K562 (cell line): ENCODE measurements at regions not wholly inside any gene's neighbourhood (a gene's known extent, or its start where the extent isn't known, plus 50 kb on each side); places are given as distances from the start of the nearest gene placed in this dataset.

Source experiments
- ATAC-seq: fragments of 200-7000 bp; cut with Tn5 transposase; 3 replicates; pipeline ENCODE4 v1.9.1; 2020; ENCODE audit warnings: moderate library complexity
- BruUV-seq: library from RNA; stranded (reverse); fragments of 400-500 nt; replicated peaks from 2 replicates; lab custom pipeline; 2021; lab: Mats Ljungman, UMichigan
- CTCF ChIA-PET: fragments of 300-600 bp; formaldehyde crosslinking; extraction: SDS; loops from one replicate; lab custom pipeline; 2021; ENCODE audit warnings: low intra/inter-chr PET ratio; lab: Yijun Ruan, JAX
- POLR2A ChIA-PET: fragments of 300-600, 350-650 bp; sonication (Branson Sonifier 250); formaldehyde crosslinking; extraction: SDS; loops from one replicate; lab custom pipeline; 2021; ENCODE audit warnings: antibody characterized with exemption, inconsistent platforms; lab: Yijun Ruan, JAX
- DNase-seq, 4 experiments: peaks; one replicate each; pipeline versions ENCODE4 v3.0.0 to v3.0.0-alpha.2; 2011 to 2018; ENCODE audit warnings: low spot score in 3 of 4, mixed read lengths in 3 of 4; ENCODE audit errors: extremely low read depth in 1 of 4
- FAIRE-seq: peaks from 2 replicates; lab custom pipeline; 2011; peaks lifted over from hg19 to GRCh38; lab: Jason Lieb, UNC
- H2AFZ ChIP-seq: 2 replicates; pipeline ENCODE4 v1.6.0; 2011; ENCODE audit warnings: low read depth, low read length, control low read depth, inconsistent platforms
- H3K27ac ChIP-seq: fragments of 200-600 bp; 3 replicates; pipeline ENCODE4 v1.8.0; 2011; ENCODE audit warnings: low read depth, mild to moderate bottlenecking, control low read depth, inconsistent platforms, low read length, moderate library complexity, mixed read lengths; ENCODE audit errors: extremely low read depth
- H3K27me3 ChIP-seq, 2 experiments: fragments of 300-600 bp in 1 of 2; 2 replicates in 1 of 2; 3 replicates in 1 of 2; pipeline versions ENCODE4 v1.6.0 to v1.8.0; 2011; ENCODE audit warnings: inconsistent platforms in 2 of 2, low read length in 2 of 2, mild to moderate bottlenecking in 1 of 2, mixed read lengths in 1 of 2, moderate library complexity in 1 of 2; ENCODE audit not compliant: control insufficient read depth in 2 of 2, insufficient read depth in 2 of 2
- H3K36me3 ChIP-seq: fragments of 300-600 bp; 3 replicates; pipeline ENCODE4 v1.8.0; 2011; ENCODE audit warnings: mild to moderate bottlenecking, low read length, inconsistent platforms; ENCODE audit not compliant: control insufficient read depth, insufficient read depth
- H3K4me1 ChIP-seq, 2 experiments: fragments of 200-600 bp in 1 of 2; replicated peaks in 1 of 2; 2 replicates in 1 of 2; 3 replicates in 1 of 2; pipeline versions ENCODE4 v1.5.1 to v1.8.0; 2011; ENCODE audit warnings: inconsistent platforms in 2 of 2, low read length in 2 of 2, mild to moderate bottlenecking in 1 of 2, mixed read lengths in 1 of 2, moderate library complexity in 1 of 2; ENCODE audit not compliant: control insufficient read depth in 2 of 2, insufficient read depth in 2 of 2
- H3K4me2 ChIP-seq: 2 replicates; pipeline ENCODE4 v1.6.1; 2011; ENCODE audit warnings: low read length, control low read depth, inconsistent platforms, mixed read lengths; ENCODE audit not compliant: insufficient read depth
- H3K4me3 ChIP-seq: fragments of 200-600 bp; sonication (generic), shearing (Covaris generic); 2 replicates; pipeline ENCODE4 v1.5.1; 2016; ENCODE audit warnings: control low read depth, inconsistent platforms
- H3K79me2 ChIP-seq: fragments of 200-600 bp; 3 replicates; pipeline ENCODE4 v1.8.0; 2011; ENCODE audit warnings: low read length, inconsistent platforms; ENCODE audit not compliant: control insufficient read depth, insufficient read depth
- H3K9ac ChIP-seq, 2 experiments: 2 replicates each; pipeline versions ENCODE4 v1.6.0 to v1.6.1; 2011; ENCODE audit warnings: low read depth in 2 of 2, low read length in 2 of 2, control low read depth in 1 of 2, inconsistent platforms in 1 of 2, mild to moderate bottlenecking in 1 of 2, mixed read lengths in 1 of 2; ENCODE audit not compliant: insufficient read depth in 1 of 2
- H3K9me1 ChIP-seq: one replicate; pipeline ENCODE4 v1.6.0; 2011; ENCODE audit warnings: inconsistent platforms, mild to moderate bottlenecking, low read length, moderate library complexity; ENCODE audit not compliant: control insufficient read depth, insufficient read depth
- H3K9me3 ChIP-seq: replicated peaks from 2 replicates; pipeline ENCODE4 v1.5.1; 2011; ENCODE audit warnings: low read depth, low read length, inconsistent platforms; ENCODE audit not compliant: control insufficient read depth, insufficient read depth
- H4K20me1 ChIP-seq: replicated peaks from 2 replicates; pipeline ENCODE4 v1.6.1; 2011; ENCODE audit warnings: low read length, inconsistent platforms, mixed read lengths; ENCODE audit not compliant: control insufficient read depth, insufficient read depth
- ARHGAP35 ChIP-seq: fragments of 450-650 bp; IDR thresholded peaks from 2 replicates; pipeline ENCODE4 v1.6.1; 2018; ENCODE audit not compliant: partially characterized antibody
- CBFA2T3 ChIP-seq: fragments of 450-650 bp; IDR thresholded peaks from 2 replicates; pipeline ENCODE4 v1.6.1; 2017
- E2F1 ChIP-seq: sonication (generic); formaldehyde crosslinking; IDR thresholded peaks from 2 replicates; pipeline ENCODE4 v1.8.1; 2023; ENCODE audit warnings: mild to moderate bottlenecking, missing genetic modification reagents, moderate library complexity
- FOSL1 ChIP-seq: fragments of 200-800 bp; sonication (Bioruptor generic); conservative IDR thresholded peaks from 2 replicates; pipeline ENCODE4 v1.6.1; 2016; ENCODE audit warnings: missing genetic modification characterization, missing compliant biosample characterization
- FOXK2 ChIP-seq, 2 experiments: fragments of 450-650 bp; IDR thresholded peaks in 1 of 2; conservative IDR thresholded peaks in 1 of 2; 2 replicates each; pipeline ENCODE4 v1.6.1; 2016; ENCODE audit warnings: low read depth in 2 of 2, mild to moderate bottlenecking in 1 of 2
- GABPB1 ChIP-seq: sonication (generic); formaldehyde crosslinking; IDR thresholded peaks from 2 replicates; pipeline ENCODE4 v1.8.0; 2022; ENCODE audit warnings: mild to moderate bottlenecking, missing genetic modification reagents
- IFI16 ChIP-seq: fragments of 250-450 bp; sonication (Bioruptor Pico); IDR thresholded peaks from 2 replicates; pipeline ENCODE4 v2.1.2; 2022; ENCODE audit warnings: mild to moderate bottlenecking, inconsistent platforms
- ILF3 ChIP-seq: fragments of 450-650 bp; IDR thresholded peaks from 2 replicates; pipeline ENCODE4 v1.6.1; 2018; ENCODE audit warnings: antibody characterized with exemption, mild to moderate bottlenecking, moderate library complexity, borderline replicate concordance
- MCM7 ChIP-seq, 2 experiments: fragments of 450-650 bp; IDR thresholded peaks; 2 replicates each; pipeline ENCODE4 v1.6.1; 2016 to 2018
- MEIS2 ChIP-seq: fragments of 450-650 bp; IDR thresholded peaks from 2 replicates; pipeline ENCODE4 v1.6.1; 2014; ENCODE audit warnings: mild to moderate bottlenecking; ENCODE audit not compliant: partially characterized antibody
- MTA2 ChIP-seq: fragments of 450-650 bp; IDR thresholded peaks from 2 replicates; pipeline ENCODE4 v1.6.1; 2016; ENCODE audit warnings: low read depth
- MYC ChIP-seq, 2 experiments: fragments of 250-450 bp in 1 of 2; sonication (Bioruptor Pico) in 1 of 2; IDR thresholded peaks; 2 replicates each; pipeline versions ENCODE4 v1.5.1 to v1.6.1; 2012 to 2021; ENCODE audit warnings: low read depth in 2 of 2, borderline replicate concordance in 1 of 2, improper control_type of control experiment in 1 of 2, low read length in 1 of 2, mild to moderate bottlenecking in 1 of 2, moderate library complexity in 1 of 2
- NR2C2 ChIP-seq, 2 experiments: fragments of 200-800 bp in 1 of 2; sonication (Bioruptor generic) in 1 of 2; sonication (generic) in 1 of 2; formaldehyde crosslinking in 1 of 2; IDR thresholded peaks; 2 replicates each; pipeline versions ENCODE4 v1.6.1 to v1.8.0; 2016 to 2022; ENCODE audit warnings: mild to moderate bottlenecking in 1 of 2, missing compliant biosample characterization in 1 of 2, missing genetic modification characterization in 1 of 2, missing genetic modification reagents in 1 of 2
- SMARCA4 ChIP-seq: fragments of 450-650 bp; IDR thresholded peaks from 2 replicates; pipeline ENCODE4 v1.6.1; 2016
- SPI1 ChIP-seq: IDR thresholded peaks from 2 replicates; pipeline ENCODE4 v1.6.1; 2011; ENCODE audit warnings: low read depth, low read length, control low read depth, borderline replicate concordance
- ZBTB49 ChIP-seq: sonication (generic); formaldehyde crosslinking; IDR thresholded peaks from 2 replicates; pipeline ENCODE4 v1.8.0; 2022; ENCODE audit warnings: missing genetic modification reagents, mild to moderate bottlenecking, borderline replicate concordance
- WGBS: fragments of 100-300 bp; shearing (Covaris generic); methylation state at CpG from one replicate; pipeline ENCODE4 v1.1.6; 2016; ENCODE audit warnings: low coverage, mixed read lengths; ENCODE audit not compliant: insufficient coverage; ENCODE audit errors: missing lambda C conversion rate; 5-methylcytosine and 5-hydroxymethylcytosine counted together
- in situ Hi-C: fragments of 300-500 bp; cut with MboI; formaldehyde crosslinking; loops from 4 replicates; pipeline ENCODE4 v1.15.0; 2018; ENCODE audit warnings: inconsistent platforms, mixed read lengths
- intact Hi-C: fragments of 100-400 bp; cut with micrococcal nuclease; formaldehyde crosslinking; loops from 2 replicates; pipeline ENCODE4 v1.14.2; 2022
- TF ChIP-seq, protein P1 (sequence below), 2 experiments: fragments of 450-650 bp; conservative IDR thresholded peaks; 2 replicates each; pipeline ENCODE4 v1.6.1; 2017; ENCODE audit warnings: mild to moderate bottlenecking in 2 of 2, moderate library complexity in 2 of 2

- POLR2A ChIA-PET: no interaction called here
- CTCF ChIA-PET: no interaction called here
- intact Hi-C loops: no loop called here
- TF ChIP-seq MCM7 (IDR thresholded peaks at IDR 0.05): no peak
- peak in 1 of 2 experiments; percentile 50; a peak in 1 of 4 replicates for TF ChIP-seq FOXK2 (conservative IDR thresholded peaks at IDR 0.05 in 1 of 2, IDR thresholded peaks at IDR 0.05 in 1 of 2; ENCODE audit: low read depth in 2 of 2)
- 0 out of 2 replicates have a peak, but pooled peaks have one; percentile 8 for TF ChIP-seq SMARCA4
- 0 out of 2 replicates have a peak, but pooled peaks have one; percentile 18 for TF ChIP-seq MYC (IDR thresholded peaks at IDR 0.05; ENCODE audit: low read depth, low read length)
- no peak for TF ChIP-seq MYC (CRISPR knock-in tag; IDR thresholded peaks at IDR 0.05; ENCODE audit: borderline replicate concordance, low read depth)
- TF ChIP-seq, protein P1, sequence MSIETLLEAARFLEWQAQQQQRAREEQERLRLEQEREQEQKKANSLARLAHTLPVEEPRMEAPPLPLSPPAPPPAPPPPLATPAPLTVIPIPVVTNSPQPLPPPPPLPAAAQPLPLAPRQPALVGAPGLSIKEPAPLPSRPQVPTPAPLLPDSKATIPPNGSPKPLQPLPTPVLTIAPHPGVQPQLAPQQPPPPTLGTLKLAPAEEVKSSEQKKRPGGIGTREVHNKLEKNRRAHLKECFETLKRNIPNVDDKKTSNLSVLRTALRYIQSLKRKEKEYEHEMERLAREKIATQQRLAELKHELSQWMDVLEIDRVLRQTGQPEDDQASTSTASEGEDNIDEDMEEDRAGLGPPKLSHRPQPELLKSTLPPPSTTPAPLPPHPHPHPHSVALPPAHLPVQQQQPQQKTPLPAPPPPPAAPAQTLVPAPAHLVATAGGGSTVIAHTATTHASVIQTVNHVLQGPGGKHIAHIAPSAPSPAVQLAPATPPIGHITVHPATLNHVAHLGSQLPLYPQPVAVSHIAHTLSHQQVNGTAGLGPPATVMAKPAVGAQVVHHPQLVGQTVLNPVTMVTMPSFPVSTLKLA (conservative IDR thresholded peaks at IDR 0.05): no peak
- TF ChIP-seq CBFA2T3: peak; percentile 36
- TF ChIP-seq MTA2: no peak
- TF ChIP-seq E2F1 (CRISPR knock-in tag): no peak
- TF ChIP-seq NR2C2 (CRISPR knock-in tag; IDR thresholded peaks at IDR 0.05): no peak
- 0 out of 2 replicates have a peak, but pooled peaks have one; percentile 20 for TF ChIP-seq NR2C2 (tag; IDR thresholded peaks at IDR 0.05)
- no peak for TF ChIP-seq ILF3
- TF ChIP-seq SPI1: peak; percentile 95
- peak; percentile 37 for TF ChIP-seq MEIS2
- TF ChIP-seq ARHGAP35: no peak
- no peak for TF ChIP-seq GABPB1 (CRISPR knock-in tag)
- no peak for TF ChIP-seq IFI16 (CRISPR knock-in tag)
- no peak for TF ChIP-seq FOSL1 (tag)
- no peak for TF ChIP-seq ZBTB49 (CRISPR knock-in tag)
These were observed 61.5 kb upstream of the NEDD4L start for GRCh38 chr18:57982372-57983021.

More at GRCh38 chr18:57982372-57983021, 61.5 kb upstream of the NEDD4L start:
- H2AFZ ChIP-seq: peak overlapping the region; percentile 75
- no peak overlapping the region for H3K27ac ChIP-seq
- peak overlapping the region; percentile 55 for H3K4me2 ChIP-seq
- no peaks in the 10 kb centered on the region for H3K79me2 ChIP-seq
- no peak overlapping the region for H3K9ac ChIP-seq
- H3K4me1 ChIP-seq: peaks cover 4 to 13% of the 10 kb centered on the region in 2 experiments; a peak in 3 of 5 replicates
- in situ Hi-C loops: no loop called here
- no peaks in the 10 kb centered on the region for H3K9me1 ChIP-seq
- DNase-seq (peak in 1 of 4 experiments; percentile 16), ATAC-seq (peak; percentile 77), FAIRE-seq (no peak)
- WGBS: 6% methylated on average over 9 of the region's 11 CpGs
- no peaks in the 10 kb centered on the region for H3K36me3 ChIP-seq
- H4K20me1 ChIP-seq: no peaks in the 10 kb centered on the region
- no peaks in the 10 kb centered on the region for H3K9me3 ChIP-seq
- H3K4me3 ChIP-seq: no peak overlapping the region
- no TSS peak for BruUV-seq
- no peaks in the 10 kb centered on the region for H3K27me3 ChIP-seq
